Activated naive CD4-positive, alpha-beta T cell treated with anti-CD3 and anti-CD28 coated beads, Interleukin-2, amount 10 ng/mL, durations not matched to agents 7 days and 5 days (primary cell): ENCODE measurements at regions not wholly inside any gene's neighbourhood (a gene's known extent, or its start where the extent isn't known, plus 50 kb on each side); places are given as distances from the start of the nearest gene placed in this dataset.
"Not testable (repeated sequence)": the region's sequence is repeated elsewhere in the genome, so short reads cannot be mapped to it uniquely, and the experiment has no call there.

Experiments used
- CTCF ChIA-PET: fragments of 350-600 bp; sonication (Branson Sonifier 250); formaldehyde crosslinking; loops from one replicate; lab custom pipeline; 2021; ENCODE audit warnings: antibody characterized with exemption; lab: Charles Lee
- DNase-seq: peaks from one replicate; pipeline ENCODE4 v3.0.0-alpha.2; 2020
- H3K27ac Mint-ChIP-seq: one replicate; pipeline ENCODE4 v1.8.0; 2021; ENCODE audit warnings: mild to moderate bottlenecking, moderate library complexity, mixed read lengths
- H3K27me3 Mint-ChIP-seq: one replicate; pipeline ENCODE4 v1.8.0; 2021; ENCODE audit warnings: mild to moderate bottlenecking, mixed read lengths
- H3K36me3 Mint-ChIP-seq: one replicate; pipeline ENCODE4 v1.8.0; 2021; ENCODE audit warnings: mixed read lengths
- H3K4me1 Mint-ChIP-seq: one replicate; pipeline ENCODE4 v1.8.0; 2021; ENCODE audit warnings: mixed read lengths
- H3K4me3 Mint-ChIP-seq: one replicate; pipeline ENCODE4 v1.8.0; 2021; ENCODE audit warnings: mild to moderate bottlenecking, moderate library complexity, mixed read lengths
- H3K9me3 Mint-ChIP-seq: one replicate; pipeline ENCODE4 v1.8.0; 2021; ENCODE audit warnings: mixed read lengths

DNA sequence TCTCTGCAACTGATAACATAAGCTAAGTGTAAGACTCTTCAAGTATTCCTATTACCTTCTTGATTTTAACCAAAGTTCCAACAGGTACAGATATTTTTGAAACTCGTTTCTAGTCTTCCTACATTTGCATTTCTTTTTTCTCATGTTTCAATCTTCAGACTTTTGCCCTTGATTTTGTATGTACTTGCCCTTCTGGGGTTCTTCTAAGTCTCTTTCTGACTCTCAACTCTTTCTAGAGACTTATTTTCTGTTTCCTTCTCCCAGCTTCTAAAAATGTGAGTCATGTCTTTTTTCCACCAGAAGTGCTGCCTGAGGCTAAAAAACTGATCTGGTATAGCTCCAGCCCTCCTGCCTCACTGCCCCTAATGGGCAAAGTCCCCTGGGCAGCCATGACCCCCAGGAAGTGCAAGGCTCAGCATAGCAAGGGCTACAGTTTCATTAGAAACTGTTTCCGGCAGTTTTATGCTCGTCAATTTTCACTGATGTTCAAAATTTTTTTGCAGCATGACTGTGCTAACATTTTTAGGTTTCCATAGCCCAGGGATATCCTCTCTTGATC, 265.9 kb downstream of the SEC16B start:
- Mint-ChIP-seq H3K9me3 (no peaks in the 10 kb centered on the region), H3K27ac (no peak overlapping the region), H3K36me3 (no peaks in the 10 kb centered on the region), H3K4me3 (no peak overlapping the region), H3K27me3 (no peaks in the 10 kb centered on the region), H3K4me1 (no peaks in the 10 kb centered on the region)
- DNase-seq = no peak
- CTCF ChIA-PET = no interaction called here

DNA sequence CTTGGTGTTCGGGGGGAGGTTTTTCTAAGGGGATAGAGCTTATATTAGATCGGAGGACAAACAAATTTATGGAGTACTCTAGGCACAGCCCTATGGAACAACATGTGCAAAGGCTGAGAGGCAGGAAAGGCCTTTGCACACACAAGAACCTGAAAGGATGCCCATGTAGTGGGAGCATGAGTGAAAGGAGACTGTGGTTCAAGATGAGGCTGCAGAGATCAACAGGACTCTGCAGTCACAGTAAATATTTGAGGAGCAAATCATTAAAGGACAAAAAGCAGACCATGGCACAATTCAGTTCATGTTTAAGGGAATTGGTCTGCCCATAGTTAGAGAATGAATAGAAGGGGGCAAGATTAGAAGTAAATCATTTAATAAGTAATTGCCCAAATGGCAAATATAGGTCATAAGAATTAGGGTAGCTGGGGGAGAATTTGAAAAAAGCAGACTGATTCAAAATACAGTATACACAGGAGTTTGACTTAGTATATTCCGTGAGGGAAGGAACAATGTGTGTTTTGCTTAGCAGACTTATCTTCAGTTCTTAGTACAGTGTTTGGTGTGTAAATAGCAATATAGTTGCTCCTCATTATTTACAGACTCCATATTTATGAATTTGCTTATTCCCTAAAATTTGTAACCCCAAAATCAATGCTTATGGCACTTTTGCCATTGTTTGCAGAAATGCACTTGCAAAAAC, 268.1 kb downstream of the SEC16B start:
- H3K4me3 Mint-ChIP-seq = no peak overlapping the region
- no peak overlapping the region for H3K27ac Mint-ChIP-seq
- no peaks in the 10 kb centered on the region for H3K4me1 Mint-ChIP-seq
- H3K9me3 Mint-ChIP-seq = peaks cover 3% of the 10 kb centered on the region
- DNase-seq = no peak
- H3K36me3 Mint-ChIP-seq = no peaks in the 10 kb centered on the region
- no peaks in the 10 kb centered on the region for H3K27me3 Mint-ChIP-seq
- CTCF ChIA-PET = no interaction called here

DNA sequence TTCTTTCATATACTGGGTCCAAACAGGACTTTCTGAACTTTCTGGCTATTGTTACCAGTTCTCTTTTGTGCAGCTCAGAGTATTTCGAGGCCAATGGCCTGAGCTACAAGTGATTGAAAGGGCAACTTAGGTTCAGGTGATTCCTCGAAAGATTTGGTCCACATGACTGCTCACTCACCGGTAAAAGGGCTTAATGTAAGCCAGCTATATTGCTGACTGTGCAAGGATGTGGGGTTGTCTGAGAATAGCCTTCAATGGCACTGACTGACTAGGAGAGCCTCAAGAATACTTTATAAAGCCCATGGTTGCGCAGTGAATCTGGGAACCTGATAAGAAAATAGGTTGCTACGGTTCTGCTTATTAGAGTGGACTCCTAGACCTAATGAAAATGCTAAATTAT, 269.0 kb downstream of the SEC16B start:
- CTCF ChIA-PET = no interaction called here
- Mint-ChIP-seq H3K9me3 (peaks cover 3% of the 10 kb centered on the region), H3K4me3 (no peak overlapping the region)

DNA sequence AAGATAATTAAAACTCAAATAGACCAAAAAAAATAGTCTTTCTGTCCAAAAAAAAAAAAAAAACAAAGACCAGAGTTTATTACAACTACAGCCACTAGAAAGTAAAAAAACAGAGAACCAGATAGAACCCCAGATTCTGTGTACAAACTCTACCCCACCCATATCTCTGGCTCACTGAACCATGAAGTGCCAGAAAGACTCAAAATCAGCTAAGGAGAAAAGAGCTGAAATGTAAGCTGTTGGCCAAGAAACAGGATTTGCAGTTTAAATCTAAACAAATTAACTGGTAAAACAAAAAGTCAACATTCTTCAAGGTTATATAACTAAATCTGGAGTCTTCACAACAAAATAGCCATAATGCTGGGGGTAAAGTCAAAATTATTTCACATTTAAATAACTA, 278.9 kb downstream of the SEC16B start:
- Mint-ChIP-seq H3K9me3 (peaks cover 17% of the 10 kb centered on the region), H3K4me3 (no peak overlapping the region), H3K27ac (no peak overlapping the region), H3K36me3 (no peaks in the 10 kb centered on the region), H3K4me1 (no peaks in the 10 kb centered on the region), H3K27me3 (no peaks in the 10 kb centered on the region)
- no peak for DNase-seq
- CTCF ChIA-PET = no interaction called here

More for the DNA sequence above, 269.0 kb downstream of the SEC16B start:
- Mint-ChIP-seq H3K27ac (no peak overlapping the region), H3K36me3 (no peaks in the 10 kb centered on the region), H3K27me3 (no peaks in the 10 kb centered on the region), H3K4me1 (no peaks in the 10 kb centered on the region)
- DNase-seq = no peak

DNA sequence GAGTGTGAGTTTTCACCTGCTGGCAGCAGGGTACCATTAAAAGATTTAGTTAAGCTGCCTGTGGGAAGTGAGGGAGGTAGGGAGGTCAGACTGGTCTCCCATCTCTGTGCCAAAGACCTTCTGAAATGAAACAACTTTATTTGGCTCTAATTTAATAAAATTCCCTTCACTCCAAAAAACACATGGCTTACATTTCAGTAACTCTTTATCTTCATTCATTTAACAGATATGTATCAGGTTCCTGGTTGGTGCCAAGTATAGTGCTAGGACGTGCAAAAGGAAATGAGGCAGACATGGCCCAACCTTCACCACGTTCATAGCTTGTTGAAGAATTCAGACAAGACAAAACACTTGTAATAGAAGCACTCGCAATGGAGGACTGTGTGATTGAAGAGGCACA, 282.3 kb downstream of the SEC16B start:
- no peak for DNase-seq
- H3K4me3 Mint-ChIP-seq = no peak overlapping the region
- H3K4me1 Mint-ChIP-seq = no peaks in the 10 kb centered on the region
- H3K9me3 Mint-ChIP-seq = peaks cover 16% of the 10 kb centered on the region
- no peaks in the 10 kb centered on the region for H3K27me3 Mint-ChIP-seq
- H3K36me3 Mint-ChIP-seq = no peaks in the 10 kb centered on the region
- no peak overlapping the region for H3K27ac Mint-ChIP-seq
- CTCF ChIA-PET = no interaction called here

DNA sequence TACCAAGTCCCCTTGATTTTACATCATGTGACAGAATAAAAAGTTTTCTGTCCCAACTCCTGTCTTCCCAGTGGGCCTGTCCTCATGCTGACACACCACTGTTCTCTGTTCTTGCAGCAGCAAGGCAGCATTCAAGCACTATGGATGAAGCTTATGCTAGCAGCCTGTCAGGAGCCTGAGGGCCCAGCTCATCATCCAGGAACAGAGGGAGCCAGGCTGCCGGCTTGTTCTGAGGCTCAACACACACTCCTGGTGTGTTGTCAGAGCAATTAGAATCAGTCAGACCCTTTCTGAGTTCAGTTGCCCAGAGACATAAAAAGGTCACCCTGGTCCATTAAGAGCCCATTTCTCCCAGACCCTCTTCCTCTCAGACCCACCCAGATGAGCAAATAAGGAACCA, 282.9 kb downstream of the SEC16B start:
- H3K4me1 Mint-ChIP-seq = no peaks in the 10 kb centered on the region
- H3K27me3 Mint-ChIP-seq = no peaks in the 10 kb centered on the region
- H3K9me3 Mint-ChIP-seq = peaks cover 11% of the 10 kb centered on the region
- CTCF ChIA-PET = no interaction called here
- no peak for DNase-seq
- no peak overlapping the region for H3K4me3 Mint-ChIP-seq
- H3K36me3 Mint-ChIP-seq = no peaks in the 10 kb centered on the region
- no peak overlapping the region for H3K27ac Mint-ChIP-seq

DNA sequence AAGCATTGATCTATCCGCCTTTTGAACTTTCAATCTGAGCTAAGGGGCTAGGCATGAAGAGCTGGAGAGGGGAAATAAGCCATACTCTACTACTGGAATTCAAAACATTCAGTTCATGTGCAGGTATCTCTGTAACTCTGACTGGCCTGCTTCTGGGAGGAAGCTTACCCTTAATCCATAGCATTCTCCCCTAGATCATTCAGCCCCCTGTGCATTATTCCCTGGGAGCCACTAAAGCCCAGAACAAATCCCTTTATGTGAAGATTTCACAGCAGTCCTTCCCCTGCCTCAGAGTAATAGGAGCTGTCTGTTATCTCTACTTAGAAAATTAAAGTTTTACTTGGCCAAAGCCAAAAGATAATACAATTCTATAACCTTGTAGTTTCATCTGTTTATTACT, 300.7 kb downstream of the SEC16B start:
- H3K27me3 Mint-ChIP-seq = no peaks in the 10 kb centered on the region
- H3K4me3 Mint-ChIP-seq = no peak overlapping the region
- CTCF ChIA-PET = no interaction called here
- DNase-seq = no peak
- H3K4me1 Mint-ChIP-seq = no peaks in the 10 kb centered on the region
- no peaks in the 10 kb centered on the region for H3K36me3 Mint-ChIP-seq
- H3K27ac Mint-ChIP-seq = no peak overlapping the region
- no peaks in the 10 kb centered on the region for H3K9me3 Mint-ChIP-seq

DNA sequence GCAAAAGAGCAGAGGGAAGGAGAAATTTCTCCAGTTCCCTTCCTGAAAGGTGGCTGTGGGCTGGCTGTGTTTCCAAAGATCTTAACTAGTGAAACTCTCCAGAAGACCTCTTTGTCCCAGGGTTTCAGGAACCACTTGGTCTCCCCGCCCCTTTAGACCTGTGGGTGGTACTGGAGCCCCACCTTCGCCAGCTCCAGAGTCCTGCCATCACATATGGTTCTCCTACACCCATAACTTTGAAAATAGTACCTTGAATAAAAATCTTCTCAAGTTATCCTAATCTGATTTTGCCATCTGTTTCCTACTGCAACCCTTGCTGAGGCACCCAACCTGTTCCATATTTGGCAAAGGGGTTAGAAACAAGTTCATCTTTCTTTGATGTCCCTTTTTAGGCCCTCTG, 303.9 kb downstream of the SEC16B start:
- Mint-ChIP-seq H3K4me1 (no peaks in the 10 kb centered on the region), H3K27me3 (no peaks in the 10 kb centered on the region), H3K4me3 (no peak overlapping the region), H3K9me3 (no peaks in the 10 kb centered on the region), H3K36me3 (no peaks in the 10 kb centered on the region), H3K27ac (no peak overlapping the region)
- DNase-seq = no peak
- CTCF ChIA-PET = no interaction called here

DNA sequence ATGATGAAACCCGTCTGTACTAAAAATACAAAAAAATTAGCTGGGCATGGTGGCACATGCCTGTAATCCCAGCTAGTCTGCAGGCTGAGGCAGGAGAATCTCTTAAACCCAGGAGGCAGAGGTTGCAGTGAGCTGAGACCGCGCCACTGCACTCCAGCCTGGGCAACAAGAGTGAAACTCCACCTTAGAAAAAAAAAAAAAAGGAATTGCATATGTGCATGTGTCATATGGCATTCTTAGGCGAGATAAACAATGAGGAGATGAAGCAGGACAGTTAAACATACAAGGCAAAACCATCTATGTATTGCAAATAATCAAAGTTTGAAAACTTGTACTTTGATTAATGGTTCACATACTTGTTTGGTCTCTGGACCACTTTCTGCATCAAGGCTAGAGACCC, 305.1 kb downstream of the SEC16B start:
- not testable (repeated sequence) for H3K27ac Mint-ChIP-seq

DNA sequence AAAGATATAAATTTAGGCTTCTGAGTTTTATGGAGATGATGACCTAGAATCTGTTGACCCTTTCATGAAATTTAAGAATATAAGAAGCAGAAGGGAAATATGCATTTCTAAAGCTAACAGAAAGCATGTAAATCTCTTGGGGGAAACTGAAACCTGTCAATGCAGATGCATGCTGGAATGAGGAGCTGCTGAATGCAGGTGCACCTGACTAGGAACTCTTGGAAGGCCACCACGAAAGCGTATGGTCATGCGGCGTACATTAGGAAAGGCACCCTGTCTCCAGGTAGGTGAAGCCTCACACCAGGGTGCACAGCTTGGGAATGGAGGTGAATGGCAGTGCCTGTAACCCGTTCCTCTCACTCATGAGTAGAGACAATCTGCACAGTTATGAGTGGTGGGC, 309.7 kb downstream of the SEC16B start:
- H3K27ac Mint-ChIP-seq = no peak overlapping the region
- DNase-seq = no peak
- no peak overlapping the region for H3K4me3 Mint-ChIP-seq
- CTCF ChIA-PET = no interaction called here
- H3K36me3 Mint-ChIP-seq = no peaks in the 10 kb centered on the region
- no peaks in the 10 kb centered on the region for H3K27me3 Mint-ChIP-seq
- no peaks in the 10 kb centered on the region for H3K4me1 Mint-ChIP-seq
- no peaks in the 10 kb centered on the region for H3K9me3 Mint-ChIP-seq

More for the DNA sequence above, 305.1 kb downstream of the SEC16B start:
- DNase-seq, H3K27me3 Mint-ChIP-seq, H3K9me3 Mint-ChIP-seq, H3K4me3 Mint-ChIP-seq, H3K36me3 Mint-ChIP-seq, CTCF ChIA-PET, H3K4me1 Mint-ChIP-seq: not testable (repeated sequence)

DNA sequence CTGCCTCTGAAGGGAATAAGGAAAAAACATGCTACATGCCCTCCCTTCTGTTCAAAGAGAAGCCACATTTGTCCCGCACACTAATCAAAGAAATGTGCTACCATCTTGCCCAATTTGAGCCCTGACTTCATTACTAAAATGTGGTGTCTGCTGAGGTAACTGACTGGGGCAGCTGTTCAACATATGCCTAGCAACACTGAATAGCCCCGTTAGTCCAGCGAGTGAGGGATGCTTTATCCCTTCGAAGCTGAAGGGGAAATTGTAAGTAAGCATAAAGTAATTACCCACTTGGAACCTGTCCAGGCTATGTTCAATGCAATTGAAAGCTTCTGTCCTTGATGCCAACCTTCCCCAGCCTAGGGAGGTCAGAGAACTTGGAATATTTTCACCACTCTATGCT, 310.6 kb downstream of the SEC16B start:
- no peaks in the 10 kb centered on the region for H3K36me3 Mint-ChIP-seq
- DNase-seq = no peak
- no peaks in the 10 kb centered on the region for H3K9me3 Mint-ChIP-seq
- H3K27me3 Mint-ChIP-seq = no peaks in the 10 kb centered on the region
- H3K4me1 Mint-ChIP-seq = no peaks in the 10 kb centered on the region
- no peak overlapping the region for H3K4me3 Mint-ChIP-seq
- CTCF ChIA-PET = no interaction called here
- H3K27ac Mint-ChIP-seq = no peak overlapping the region

DNA sequence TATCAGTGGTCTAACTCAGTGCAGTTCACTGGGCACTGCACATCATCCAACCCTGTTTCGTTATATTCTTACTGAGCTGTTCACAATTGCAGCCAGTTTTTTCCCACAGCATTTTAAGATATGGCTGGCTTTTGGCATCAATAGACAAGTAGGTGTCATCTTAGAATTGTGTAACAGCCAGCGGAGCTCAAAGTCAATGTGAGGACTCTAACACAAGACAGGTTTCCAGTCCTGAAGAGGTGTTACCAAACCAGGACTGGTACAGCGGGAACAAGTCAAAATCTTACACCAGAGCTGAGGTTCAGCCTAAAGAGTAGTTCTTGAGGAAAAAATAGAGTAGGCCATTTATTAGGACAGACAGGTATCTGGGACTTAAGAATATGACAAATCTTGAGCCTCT, 313.3 kb downstream of the SEC16B start:
- CTCF ChIA-PET = no interaction called here
- H3K27me3 Mint-ChIP-seq = no peaks in the 10 kb centered on the region
- H3K36me3 Mint-ChIP-seq = no peaks in the 10 kb centered on the region
- no peaks in the 10 kb centered on the region for H3K4me1 Mint-ChIP-seq
- DNase-seq = no peak
- no peak overlapping the region for H3K27ac Mint-ChIP-seq
- no peak overlapping the region for H3K4me3 Mint-ChIP-seq
- no peaks in the 10 kb centered on the region for H3K9me3 Mint-ChIP-seq

DNA sequence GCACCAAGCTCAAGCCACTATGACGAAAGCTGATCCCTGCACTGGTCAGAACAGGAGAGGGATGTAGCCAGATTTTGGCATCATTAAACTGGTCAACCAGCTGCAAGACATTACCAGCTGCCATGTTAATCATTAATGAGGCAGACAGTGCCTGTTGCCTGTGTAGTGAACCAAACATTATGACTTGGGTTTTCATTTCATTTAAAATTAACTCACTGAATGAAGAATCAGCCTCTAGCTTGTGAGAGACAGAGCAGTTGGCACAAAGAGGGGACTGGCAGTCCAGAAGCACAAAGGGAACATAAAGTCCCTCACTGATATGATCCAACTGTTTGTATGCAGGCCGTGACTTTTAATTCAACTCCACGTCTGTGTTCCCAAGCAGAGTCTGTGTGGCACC, 318.9 kb downstream of the SEC16B start:
- DNase-seq = no peak
- Mint-ChIP-seq H3K9me3 (peaks cover 2% of the 10 kb centered on the region), H3K4me3 (no peak overlapping the region), H3K27me3 (no peaks in the 10 kb centered on the region), H3K36me3 (no peaks in the 10 kb centered on the region), H3K4me1 (no peaks in the 10 kb centered on the region), H3K27ac (no peak overlapping the region)
- CTCF ChIA-PET = no interaction called here

DNA sequence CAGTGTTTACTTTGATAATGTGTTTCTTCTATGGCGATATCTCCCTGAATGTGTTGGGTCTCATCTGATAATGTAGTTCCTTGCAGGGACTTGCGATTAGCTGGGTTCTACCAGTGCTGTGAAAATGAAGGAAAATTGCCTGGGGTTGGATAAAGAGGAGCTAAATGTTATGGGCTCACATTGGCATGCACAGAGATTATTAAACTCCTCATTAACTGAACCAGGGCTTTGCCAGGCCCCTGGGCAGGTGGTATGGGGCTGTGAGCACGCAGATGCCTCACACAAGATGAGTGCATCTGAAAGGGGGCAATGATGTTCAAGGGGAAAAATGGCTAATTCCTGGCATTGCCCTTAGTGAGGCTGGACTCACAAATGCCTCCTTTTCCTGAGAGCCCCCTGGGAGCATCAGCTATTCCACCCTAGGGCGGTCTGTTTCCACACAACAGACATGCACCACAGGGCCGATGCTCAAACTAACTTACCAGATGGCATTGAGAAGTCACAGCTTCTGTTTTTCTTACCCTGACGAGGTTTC, 321.1 kb downstream of the SEC16B start:
- no peaks in the 10 kb centered on the region for H3K27me3 Mint-ChIP-seq
- no peak overlapping the region for H3K4me3 Mint-ChIP-seq
- H3K36me3 Mint-ChIP-seq = no peaks in the 10 kb centered on the region
- no peak overlapping the region for H3K27ac Mint-ChIP-seq
- CTCF ChIA-PET = no interaction called here
- DNase-seq = no peak
- H3K9me3 Mint-ChIP-seq = peaks cover 2% of the 10 kb centered on the region
- H3K4me1 Mint-ChIP-seq = no peaks in the 10 kb centered on the region

DNA sequence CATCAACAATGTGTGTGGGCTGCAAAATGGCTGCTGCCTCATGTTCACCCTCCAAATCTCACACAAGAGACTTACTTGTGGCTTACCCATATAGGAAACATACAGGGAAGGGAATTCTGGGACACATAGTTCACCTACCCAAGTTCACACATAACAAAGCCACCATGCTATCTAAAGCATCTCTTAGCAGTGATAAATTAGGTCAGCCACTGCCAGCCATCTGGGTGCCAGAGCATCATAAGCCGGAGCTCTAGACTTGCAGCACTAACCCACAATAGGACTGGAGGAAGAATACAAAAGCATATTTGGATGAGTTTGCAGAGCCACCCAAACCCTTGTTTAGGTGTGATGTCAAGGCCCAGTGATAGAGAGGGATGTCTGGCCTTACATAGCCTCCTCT, 321.7 kb downstream of the SEC16B start:
- Mint-ChIP-seq H3K27me3 (no peaks in the 10 kb centered on the region), H3K36me3 (no peaks in the 10 kb centered on the region), H3K9me3 (peaks cover 2% of the 10 kb centered on the region), H3K27ac (no peak overlapping the region), H3K4me3 (no peak overlapping the region), H3K4me1 (no peaks in the 10 kb centered on the region)
- CTCF ChIA-PET = no interaction called here
- no peak for DNase-seq
